Peyer's patch (tissue), 4 donors: ENCODE measurements at regions not wholly inside any gene's neighbourhood (a gene's known extent, or its start where the extent isn't known, plus 50 kb on each side); places are given as distances from the start of the nearest gene placed in this dataset.

Source experiments
- POLR2A ChIP-seq, 2 donors: fragments of 450-650 bp; IDR thresholded peaks; one replicate each; pipeline ENCODE4 v1.5.1; 2017; ENCODE audit warnings: antibody characterized with exemption in 2 of 2, mild to moderate bottlenecking in 2 of 2, moderate library complexity in 2 of 2
- TF ChIP-seq, protein P1 (sequence below), 6 experiments: fragments of 450-650 bp in 4 of 6; fragments of 200-600 bp in 2 of 6; sonication (generic) in 1 of 6; IDR thresholded peaks; one replicate each; pipeline ENCODE4 v1.5.1; 2017 to 2019; ENCODE audit warnings: antibody characterized with exemption in 6 of 6, mild to moderate bottlenecking in 3 of 6, moderate library complexity in 1 of 6

DNA sequence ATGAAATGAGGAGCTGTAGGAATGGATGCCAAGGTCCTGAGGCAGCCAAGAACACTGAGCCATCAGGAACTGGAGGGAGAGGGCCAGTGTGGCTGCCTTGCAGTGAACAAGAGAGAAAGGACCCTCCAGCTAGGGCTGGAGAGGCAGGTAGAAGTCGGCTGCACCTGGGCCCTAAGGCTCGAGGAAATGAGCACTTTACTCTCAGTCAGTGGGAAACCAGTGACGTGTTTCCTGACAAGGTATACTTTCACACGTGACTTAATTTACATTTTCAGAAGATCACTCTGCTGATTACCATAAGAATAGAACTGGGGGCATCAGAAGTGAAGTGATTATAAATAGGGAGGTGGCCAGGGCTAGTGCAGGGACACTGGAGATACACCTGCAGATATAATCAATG is 115.2 kb downstream of the C17orf67 start:
- TF ChIP-seq, protein P1, sequence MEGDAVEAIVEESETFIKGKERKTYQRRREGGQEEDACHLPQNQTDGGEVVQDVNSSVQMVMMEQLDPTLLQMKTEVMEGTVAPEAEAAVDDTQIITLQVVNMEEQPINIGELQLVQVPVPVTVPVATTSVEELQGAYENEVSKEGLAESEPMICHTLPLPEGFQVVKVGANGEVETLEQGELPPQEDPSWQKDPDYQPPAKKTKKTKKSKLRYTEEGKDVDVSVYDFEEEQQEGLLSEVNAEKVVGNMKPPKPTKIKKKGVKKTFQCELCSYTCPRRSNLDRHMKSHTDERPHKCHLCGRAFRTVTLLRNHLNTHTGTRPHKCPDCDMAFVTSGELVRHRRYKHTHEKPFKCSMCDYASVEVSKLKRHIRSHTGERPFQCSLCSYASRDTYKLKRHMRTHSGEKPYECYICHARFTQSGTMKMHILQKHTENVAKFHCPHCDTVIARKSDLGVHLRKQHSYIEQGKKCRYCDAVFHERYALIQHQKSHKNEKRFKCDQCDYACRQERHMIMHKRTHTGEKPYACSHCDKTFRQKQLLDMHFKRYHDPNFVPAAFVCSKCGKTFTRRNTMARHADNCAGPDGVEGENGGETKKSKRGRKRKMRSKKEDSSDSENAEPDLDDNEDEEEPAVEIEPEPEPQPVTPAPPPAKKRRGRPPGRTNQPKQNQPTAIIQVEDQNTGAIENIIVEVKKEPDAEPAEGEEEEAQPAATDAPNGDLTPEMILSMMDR (IDR thresholded peaks at IDR 0.05) = no peak
- TF ChIP-seq POLR2A (IDR thresholded peaks at IDR 0.05) = no peak
